GM19463 (cell line): ENCODE measurements at regions not wholly inside any gene's neighbourhood (a gene's known extent, or its start where the extent isn't known, plus 50 kb on each side); places are given as distances from the start of the nearest gene placed in this dataset.

Experiments used
- ATAC-seq: cut with Tn5 transposase; IDR thresholded peaks from one replicate; pipeline ENCODE4 v1.9.1; 2021; ENCODE audit warnings: mild to moderate bottlenecking, moderate library complexity; ENCODE audit not compliant: unreplicated experiment

DNA sequence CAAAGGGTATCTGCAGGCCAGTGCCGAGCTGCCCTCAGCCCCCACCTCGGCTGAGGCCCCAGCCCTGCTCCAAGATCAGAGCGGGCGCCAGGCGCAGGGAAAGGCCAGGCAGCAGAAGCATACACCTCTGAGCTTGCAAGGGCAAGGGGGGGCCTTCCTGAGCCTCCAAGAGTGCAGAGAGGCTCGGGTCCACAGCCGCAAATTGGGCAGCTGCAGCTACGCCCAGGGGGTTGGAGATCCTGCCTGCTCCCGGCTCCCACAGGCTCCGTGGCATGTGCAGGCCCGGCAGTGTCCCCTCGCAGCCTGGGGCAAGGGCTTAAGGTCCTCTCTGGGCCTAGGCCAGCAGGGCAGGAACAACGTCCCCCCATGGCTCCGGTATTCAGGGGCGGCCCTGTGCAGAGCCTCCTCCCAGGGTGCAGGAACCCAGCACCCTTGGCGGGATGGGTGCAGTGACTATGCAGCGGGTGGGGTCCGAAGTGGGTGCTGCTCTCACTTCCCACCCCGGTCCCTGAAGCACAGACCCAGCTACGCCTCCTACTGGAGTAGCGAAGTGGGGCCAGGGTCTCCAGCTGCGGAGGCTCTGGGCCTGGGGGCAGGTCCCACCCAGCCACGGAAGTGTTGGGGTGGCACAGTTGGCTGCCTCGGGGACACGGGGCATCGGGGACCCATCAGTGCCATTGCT is 120.2 kb upstream of the TMEFF2 start:
- ATAC-seq: no peak

DNA sequence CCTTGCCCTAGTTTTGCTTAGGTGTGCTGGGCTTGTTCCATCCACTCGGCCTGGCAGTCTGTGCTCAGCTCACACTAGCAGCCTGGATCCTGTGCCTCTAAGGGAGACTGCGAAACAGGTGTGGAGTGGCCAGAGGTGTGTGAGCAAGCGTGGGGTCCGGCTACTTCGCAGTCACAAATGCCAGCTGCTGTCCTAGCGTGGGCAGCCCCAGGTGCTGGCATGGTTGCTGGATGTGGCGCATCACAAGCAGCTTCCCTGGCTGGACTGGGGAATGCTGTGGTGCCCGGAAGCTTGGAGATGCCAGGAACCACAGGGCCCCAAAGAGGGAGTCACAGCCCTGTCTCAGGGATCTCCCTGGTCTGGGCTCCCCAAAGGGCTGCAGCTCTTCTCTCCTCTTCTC is 119.0 kb upstream of the TMEFF2 start:
- ATAC-seq: no peak

DNA sequence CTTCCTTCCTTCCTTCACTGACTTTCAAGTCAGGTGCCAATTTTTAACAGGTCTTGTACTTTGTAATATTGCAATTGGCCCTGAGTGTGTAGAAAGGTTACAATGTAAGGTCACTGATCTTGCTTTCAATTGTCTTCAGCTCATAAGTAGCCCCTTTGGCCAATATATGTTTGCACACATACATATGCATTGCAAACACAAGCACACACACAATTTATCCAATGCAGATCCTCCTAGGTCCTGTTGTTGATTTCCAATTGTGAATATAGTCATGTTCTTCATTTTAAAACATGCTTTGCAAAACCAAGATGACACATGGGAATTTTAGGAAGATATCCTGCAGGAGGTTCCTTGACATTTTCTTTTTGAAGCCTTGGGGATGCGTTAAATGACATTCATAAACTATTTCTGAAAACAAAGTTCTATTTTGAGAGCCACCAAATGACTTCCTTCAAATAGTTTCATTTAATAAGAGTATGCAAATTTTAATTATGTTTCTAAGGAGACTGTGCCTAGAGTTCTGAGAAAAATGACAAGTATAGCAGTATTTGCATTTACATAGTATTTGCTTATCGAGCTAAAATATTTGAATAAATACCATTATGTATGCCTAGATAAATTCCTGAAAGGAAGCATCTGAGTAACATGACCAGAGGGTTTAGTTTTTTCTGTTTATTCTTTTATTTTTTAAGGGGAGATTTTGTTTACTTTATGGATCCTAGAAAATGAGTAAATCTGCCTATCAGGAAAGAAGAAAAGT is 117.1 kb upstream of the TMEFF2 start:
- ATAC-seq: no peak

DNA sequence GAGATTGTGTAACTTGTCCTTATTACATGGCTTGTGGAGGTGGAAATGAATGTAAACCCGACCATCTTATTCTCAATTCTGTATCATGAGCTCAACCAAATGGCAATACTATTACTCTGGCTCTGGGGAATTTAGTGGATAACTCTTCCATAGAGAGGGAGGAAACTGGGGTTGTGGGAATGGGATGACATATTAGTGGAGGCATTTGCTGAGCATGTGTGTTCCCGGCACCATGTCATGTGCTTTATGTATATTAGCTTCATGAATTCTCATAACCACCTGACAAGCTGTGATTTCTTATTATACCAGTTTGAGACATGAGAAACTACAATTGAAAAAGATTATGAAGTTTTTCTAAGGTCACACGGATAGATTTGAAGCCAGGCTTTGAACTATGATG is 112.8 kb upstream of the TMEFF2 start:
- ATAC-seq: no peak

GRCh38 chr2:192298664-192299063 is 103.9 kb upstream of the TMEFF2 start:
- no peak for ATAC-seq

DNA sequence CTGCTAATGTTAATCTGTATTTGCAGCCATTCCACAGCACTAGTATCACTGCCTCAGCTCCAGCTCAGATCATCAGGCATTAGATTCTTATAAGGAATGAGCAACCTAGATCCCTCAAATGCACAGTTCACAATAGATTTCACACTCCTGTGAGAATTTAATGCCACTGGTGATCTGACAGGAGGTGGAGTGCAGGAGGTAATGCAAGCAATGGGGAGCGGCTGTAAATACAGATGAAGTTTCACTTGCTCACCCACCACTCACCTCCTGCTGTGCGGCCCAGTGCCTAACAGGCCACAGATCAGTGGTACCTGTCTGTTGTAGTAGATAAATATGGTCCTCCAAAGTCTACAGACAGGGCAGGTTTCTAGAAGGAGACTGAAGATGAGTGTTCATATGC is 97.7 kb upstream of the TMEFF2 start:
- ATAC-seq: no peak

GRCh38 chr2:192288295-192288694 is 93.6 kb upstream of the TMEFF2 start:
- ATAC-seq: no peak

DNA sequence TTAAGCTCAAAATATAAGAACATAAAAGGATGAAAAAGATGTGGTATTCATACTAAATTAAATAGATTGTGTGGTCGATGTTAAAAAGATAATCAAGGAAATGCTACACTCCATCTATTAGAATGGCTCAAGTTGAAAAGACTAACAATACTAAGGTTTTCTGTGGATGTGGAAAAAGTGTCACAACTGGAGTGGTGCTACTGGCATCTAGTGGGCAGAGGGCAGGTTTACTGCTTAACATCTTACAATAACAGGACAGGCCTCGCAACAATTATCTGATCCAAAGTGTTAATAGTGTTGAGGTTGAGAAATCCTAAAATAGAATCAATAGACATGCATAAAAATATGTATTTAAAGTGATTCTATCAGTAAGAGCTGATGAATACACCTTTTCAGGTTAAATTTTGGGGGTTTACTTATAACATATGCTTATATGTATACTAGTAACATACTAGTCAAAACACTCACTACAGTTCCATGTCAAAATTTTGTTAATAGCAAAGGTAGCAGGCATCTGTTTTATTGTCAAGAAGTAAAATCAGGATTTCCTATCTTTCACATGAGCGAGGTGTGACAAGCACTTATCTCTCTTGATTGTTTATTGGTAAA is 91.5 kb upstream of the TMEFF2 start:
- ATAC-seq: no peak

- no peak for ATAC-seq
Observed at GRCh38 chr2:192283450-192283849, 88.7 kb upstream of the TMEFF2 start.

- no peak for ATAC-seq
Observed at GRCh38 chr2:192278701-192279100, 84.0 kb upstream of the TMEFF2 start.

DNA sequence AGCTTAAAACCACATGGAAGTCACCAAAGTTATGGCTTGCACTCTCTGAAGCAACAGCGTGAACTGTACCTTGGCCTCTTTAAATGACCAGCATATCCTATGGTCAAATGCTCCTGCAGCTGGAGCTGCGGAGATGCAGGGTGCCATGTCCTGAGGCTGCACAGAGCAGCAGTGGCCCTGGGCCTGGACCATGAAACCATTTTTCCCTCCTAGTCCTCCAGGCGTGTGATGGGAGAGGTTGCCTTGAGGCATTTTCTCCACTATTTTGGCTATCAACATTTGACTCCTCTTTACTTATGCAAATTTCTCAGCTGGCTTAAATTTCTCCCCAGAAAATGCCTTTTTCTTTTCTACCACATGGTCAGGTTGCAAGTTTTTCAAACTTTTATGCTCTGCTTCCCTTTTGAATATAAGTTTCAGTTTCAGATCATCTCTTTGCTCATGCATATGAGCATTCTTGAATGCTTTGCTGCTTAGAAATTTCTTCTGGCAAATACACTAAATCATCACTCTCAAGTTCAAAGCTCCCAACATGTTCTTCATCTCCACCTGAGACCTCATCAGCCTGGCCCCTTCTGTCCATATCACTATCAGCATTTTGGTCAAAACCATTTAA is 82.9 kb upstream of the TMEFF2 start:
- no peak for ATAC-seq

- ATAC-seq: no peak
Observed at GRCh38 chr2:192275632-192276031, 80.9 kb upstream of the TMEFF2 start.

DNA sequence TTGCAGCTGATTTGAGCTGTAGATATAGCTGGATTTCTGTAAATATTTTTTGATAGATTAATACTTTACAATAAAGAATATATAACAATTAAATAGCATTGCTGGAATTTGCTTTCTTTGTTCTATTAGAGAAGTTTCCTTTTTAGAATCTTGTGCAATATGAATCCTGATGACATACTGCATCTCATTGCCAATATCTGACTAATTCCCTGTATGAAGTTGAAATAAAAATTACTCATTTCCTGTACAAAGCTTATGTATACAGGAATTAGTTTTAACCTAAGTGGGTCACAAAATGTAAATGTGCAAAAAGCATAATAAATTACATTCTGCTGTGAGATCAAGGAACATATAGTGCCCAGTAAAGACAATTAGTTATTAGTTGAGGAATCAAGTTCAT is 72.8 kb upstream of the TMEFF2 start:
- ATAC-seq: no peak

- ATAC-seq: no peak
Observed at GRCh38 chr2:192265751-192266150, 71.0 kb upstream of the TMEFF2 start.

GRCh38 chr2:192254444-192254843 is 59.7 kb upstream of the TMEFF2 start:
- no peak for ATAC-seq

DNA sequence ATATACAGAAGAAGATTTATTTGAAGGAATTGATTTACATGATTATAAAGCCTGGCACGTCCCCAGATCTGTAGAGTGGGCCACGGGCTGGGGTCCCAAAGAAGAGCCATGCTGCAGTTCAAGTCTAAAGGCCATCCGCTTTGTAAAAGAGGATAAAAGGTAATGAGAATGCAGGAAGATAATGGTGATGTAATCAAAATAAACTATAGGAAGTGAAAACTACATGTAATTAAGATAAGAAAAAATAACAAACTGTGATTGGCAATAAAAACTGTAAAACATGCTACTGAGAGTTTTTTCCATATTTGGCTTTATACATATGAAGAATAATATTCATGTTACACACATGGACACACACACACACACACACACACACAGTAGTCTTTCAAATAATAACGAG is 59.0 kb upstream of the TMEFF2 start:
- ATAC-seq: no peak

GRCh38 chr2:192250961-192251360 is 56.2 kb upstream of the TMEFF2 start:
- ATAC-seq: no peak

- ATAC-seq: no peak
Observed at GRCh38 chr2:192247456-192247855, 52.7 kb upstream of the TMEFF2 start.

- ATAC-seq: no peak
Observed at GRCh38 chr2:192246297-192246696, 51.6 kb upstream of the TMEFF2 start.

DNA sequence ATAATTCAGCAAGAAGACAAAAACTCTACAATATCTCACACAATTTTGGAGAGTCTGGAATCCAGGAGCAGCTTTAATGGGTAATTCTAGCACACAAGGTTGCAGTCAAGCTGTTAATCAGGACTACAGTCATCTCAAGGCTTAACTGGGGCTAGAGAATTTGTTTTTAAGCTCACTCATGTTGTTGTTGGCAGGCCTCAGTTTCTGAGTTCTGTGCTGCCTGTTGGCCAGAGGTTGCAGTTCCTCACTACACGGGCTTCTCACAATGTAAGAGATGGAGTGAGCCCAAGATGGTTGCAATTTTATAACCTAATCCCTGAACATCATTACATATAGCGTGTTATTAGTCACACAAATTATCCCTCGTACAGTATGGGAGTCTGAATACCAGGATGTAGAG is 50.6 kb upstream of the TMEFF2 start:
- no peak for ATAC-seq
